Osteoblast (primary cell): ENCODE measurements at regions not wholly inside any gene's neighbourhood (a gene's known extent, or its start where the extent isn't known, plus 50 kb on each side); places are given as distances from the start of the nearest gene placed in this dataset.

ENCODE experiments used
- DNase-seq: peaks from one replicate; pipeline ENCODE4 v3.0.0; 2011; ENCODE audit warnings: low spot score, mixed read lengths; ENCODE audit not compliant: insufficient read length; ENCODE audit errors: missing footprints
- H2AFZ ChIP-seq: 2 replicates; pipeline ENCODE4 v1.6.0; 2011; ENCODE audit warnings: mild to moderate bottlenecking, low read length
- H3K27ac ChIP-seq: 2 replicates; pipeline ENCODE4 v1.5.1; 2011; ENCODE audit warnings: mild to moderate bottlenecking, low read depth, low read length, moderate library complexity
- H3K27me3 ChIP-seq: 2 replicates; pipeline ENCODE4 v1.6.0; 2012; ENCODE audit warnings: mild to moderate bottlenecking, control low read depth, inconsistent platforms, low read length, moderate library complexity; ENCODE audit not compliant: insufficient read depth
- H3K36me3 ChIP-seq: 2 replicates; pipeline ENCODE4 v1.5.1; 2011; ENCODE audit warnings: mild to moderate bottlenecking, low read length, control low read depth, moderate library complexity; ENCODE audit not compliant: insufficient read depth
- H3K4me1 ChIP-seq: 2 replicates; pipeline ENCODE4 v1.5.1; 2011; ENCODE audit warnings: mild to moderate bottlenecking, low read length, control low read depth, moderate library complexity; ENCODE audit not compliant: insufficient read depth
- H3K4me2 ChIP-seq: 2 replicates; pipeline ENCODE4 v1.6.0; 2011; ENCODE audit warnings: mild to moderate bottlenecking, low read length; ENCODE audit not compliant: insufficient read depth
- H3K4me3 ChIP-seq: fragments of 200-600 bp; sonication (generic); 3 replicates; pipeline ENCODE4 v1.5.1; 2012; ENCODE audit warnings: mild to moderate bottlenecking, low read length, inconsistent platforms; ENCODE audit not compliant: insufficient read depth
- H3K79me2 ChIP-seq: 2 replicates; pipeline ENCODE4 v1.6.0; 2012; ENCODE audit warnings: mild to moderate bottlenecking, low read length, control low read depth, inconsistent platforms; ENCODE audit not compliant: insufficient read depth
- H3K9me3 ChIP-seq: 2 replicates; pipeline ENCODE4 v1.5.1; 2011; ENCODE audit warnings: low read depth, low read length, control low read depth
- H4K20me1 ChIP-seq: 2 replicates; pipeline ENCODE4 v1.6.0; 2012; ENCODE audit warnings: mild to moderate bottlenecking, low read length, control low read depth; ENCODE audit not compliant: insufficient read depth
- TF ChIP-seq, protein P1 (sequence below): IDR thresholded peaks from 2 replicates; pipeline ENCODE4 v1.5.1; 2011; ENCODE audit warnings: mild to moderate bottlenecking, low read depth, low read length, moderate library complexity; ENCODE audit errors: extremely low read depth

DNA sequence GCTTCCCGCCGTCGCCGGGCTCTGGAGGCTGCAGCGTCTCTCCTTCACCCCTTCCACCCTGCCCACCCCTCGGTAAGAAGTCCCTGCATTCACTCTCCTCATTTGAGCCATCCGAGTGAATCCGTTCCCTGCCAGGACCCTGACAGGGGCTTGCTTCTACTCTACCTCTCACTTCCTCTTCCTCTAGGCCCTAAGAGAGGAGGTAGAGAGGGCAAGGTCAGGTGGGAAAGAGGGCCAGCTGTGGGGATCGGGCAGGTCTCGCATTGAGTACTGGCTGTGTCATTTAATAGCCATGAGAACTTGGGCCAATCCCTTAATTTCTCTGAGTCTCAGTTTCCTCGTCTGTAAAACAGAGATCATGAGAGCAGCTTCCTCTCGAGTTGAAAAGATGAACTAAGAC, 283.6 kb downstream of the UACA start:
- Histone ChIP-seq H4K20me1 (no peaks in the 10 kb centered on the region), H3K4me2 (no peak overlapping the region), H3K36me3 (no peaks in the 10 kb centered on the region), H3K79me2 (no peaks in the 10 kb centered on the region), H3K9me3 (no peaks in the 10 kb centered on the region), H3K27me3 (no peaks in the 10 kb centered on the region), H3K27ac (no peak overlapping the region), H3K4me1 (peaks cover 24% of the 10 kb centered on the region), H3K4me3 (no peak overlapping the region), H2AFZ (no peak overlapping the region)
- TF ChIP-seq, protein P1, sequence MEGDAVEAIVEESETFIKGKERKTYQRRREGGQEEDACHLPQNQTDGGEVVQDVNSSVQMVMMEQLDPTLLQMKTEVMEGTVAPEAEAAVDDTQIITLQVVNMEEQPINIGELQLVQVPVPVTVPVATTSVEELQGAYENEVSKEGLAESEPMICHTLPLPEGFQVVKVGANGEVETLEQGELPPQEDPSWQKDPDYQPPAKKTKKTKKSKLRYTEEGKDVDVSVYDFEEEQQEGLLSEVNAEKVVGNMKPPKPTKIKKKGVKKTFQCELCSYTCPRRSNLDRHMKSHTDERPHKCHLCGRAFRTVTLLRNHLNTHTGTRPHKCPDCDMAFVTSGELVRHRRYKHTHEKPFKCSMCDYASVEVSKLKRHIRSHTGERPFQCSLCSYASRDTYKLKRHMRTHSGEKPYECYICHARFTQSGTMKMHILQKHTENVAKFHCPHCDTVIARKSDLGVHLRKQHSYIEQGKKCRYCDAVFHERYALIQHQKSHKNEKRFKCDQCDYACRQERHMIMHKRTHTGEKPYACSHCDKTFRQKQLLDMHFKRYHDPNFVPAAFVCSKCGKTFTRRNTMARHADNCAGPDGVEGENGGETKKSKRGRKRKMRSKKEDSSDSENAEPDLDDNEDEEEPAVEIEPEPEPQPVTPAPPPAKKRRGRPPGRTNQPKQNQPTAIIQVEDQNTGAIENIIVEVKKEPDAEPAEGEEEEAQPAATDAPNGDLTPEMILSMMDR = no peak
- DNase-seq = no peak

DNA sequence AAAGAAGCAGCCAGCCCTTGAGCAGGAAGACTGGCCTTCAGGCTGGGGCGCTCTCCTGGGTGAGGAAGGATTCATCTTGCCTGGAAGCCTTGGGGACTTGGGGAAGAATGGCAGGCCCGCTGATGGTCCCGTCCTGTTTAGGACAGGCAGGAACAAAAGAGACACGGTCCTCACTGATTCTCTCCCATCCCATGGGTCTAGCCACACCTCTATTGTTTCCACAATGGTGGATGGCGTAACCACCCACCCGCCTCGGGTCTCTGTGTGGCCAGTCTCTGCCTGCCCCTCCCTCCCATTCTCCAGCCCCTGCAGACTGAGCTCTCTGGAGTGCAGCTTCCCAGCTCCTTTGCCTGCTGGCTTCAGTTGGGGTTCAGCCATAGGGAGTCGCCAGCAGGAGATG, 284.3 kb downstream of the UACA start:
- peaks cover 31% of the 10 kb centered on the region for H3K4me1 ChIP-seq
- DNase-seq = no peak
- H4K20me1 ChIP-seq = no peaks in the 10 kb centered on the region
- H3K79me2 ChIP-seq = no peaks in the 10 kb centered on the region
- no peaks in the 10 kb centered on the region for H3K27me3 ChIP-seq
- no peak overlapping the region for H3K27ac ChIP-seq
- no peak overlapping the region for H3K4me2 ChIP-seq
- TF ChIP-seq, protein P1 = no peak
- no peak overlapping the region for H2AFZ ChIP-seq
- H3K9me3 ChIP-seq = no peaks in the 10 kb centered on the region
- H3K36me3 ChIP-seq = no peaks in the 10 kb centered on the region
- H3K4me3 ChIP-seq = no peak overlapping the region

DNA sequence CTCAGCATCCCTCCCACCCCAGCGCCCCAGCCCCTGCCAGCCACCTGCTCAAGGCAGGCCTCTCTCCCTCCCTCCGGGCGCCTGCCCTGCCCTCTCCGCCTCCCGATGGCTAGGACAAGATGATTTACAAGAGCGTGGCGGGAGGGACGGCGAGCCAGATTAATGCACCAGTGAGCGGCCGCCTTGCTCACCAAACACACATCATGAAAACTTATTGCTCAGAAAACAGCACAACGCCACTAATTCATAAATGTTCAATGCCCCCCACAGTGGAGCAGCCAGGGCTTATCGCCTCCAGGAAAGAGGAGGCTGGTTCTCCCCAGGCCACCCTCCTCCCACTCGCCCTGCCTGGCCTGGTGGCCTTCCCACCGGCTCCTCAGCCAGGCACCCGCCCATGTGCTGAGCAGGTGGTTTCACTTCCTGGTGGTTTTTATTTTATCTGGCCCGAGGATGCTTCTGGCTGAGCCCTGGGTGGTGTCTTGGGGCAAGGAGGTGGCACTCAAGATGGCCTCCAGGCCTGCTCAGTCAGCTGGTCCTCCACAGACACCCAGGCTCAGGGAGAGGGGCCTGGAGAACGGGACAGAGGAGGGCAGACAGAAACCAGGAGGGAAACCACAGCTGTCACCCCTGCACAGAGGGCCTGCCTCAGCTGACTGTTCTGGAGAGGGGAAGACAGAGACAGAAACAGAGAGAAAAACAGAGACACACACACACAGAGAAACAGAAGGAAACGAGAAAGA, 284.9 kb downstream of the UACA start:
- Histone ChIP-seq H3K36me3 (no peaks in the 10 kb centered on the region), H3K4me2 (no peak overlapping the region), H3K79me2 (no peaks in the 10 kb centered on the region), H3K4me3 (no peak overlapping the region), H3K27ac (no peak overlapping the region), H2AFZ (no peak overlapping the region), H3K9me3 (no peaks in the 10 kb centered on the region), H3K27me3 (no peaks in the 10 kb centered on the region), H4K20me1 (no peaks in the 10 kb centered on the region), H3K4me1 (peaks cover 37% of the 10 kb centered on the region)
- no peak for DNase-seq
- TF ChIP-seq, protein P1 = no peak

DNA sequence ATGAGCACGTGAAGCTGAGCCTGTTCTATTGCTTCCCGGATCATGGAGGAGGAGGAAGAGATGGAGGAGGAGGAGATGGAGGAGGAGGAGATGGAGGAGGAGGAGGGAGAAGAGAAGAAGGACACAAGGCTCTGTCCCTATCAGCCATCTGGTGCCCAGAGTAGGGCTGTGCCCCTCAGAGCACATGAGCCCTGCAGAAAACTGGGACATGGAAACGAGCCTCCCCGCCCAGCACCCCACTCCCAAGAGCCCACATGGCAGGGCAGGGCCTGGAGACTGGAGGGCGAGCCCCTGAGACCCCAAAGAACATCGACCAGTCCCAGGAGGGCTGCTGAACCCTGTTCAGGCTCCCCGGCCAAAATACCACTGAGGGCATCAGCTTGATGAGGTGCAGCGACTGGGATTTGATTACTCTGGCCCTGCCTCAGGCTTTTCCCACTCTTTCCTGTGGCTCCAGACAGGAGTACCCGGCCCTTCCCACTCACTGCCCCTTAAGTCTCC, 285.6 kb downstream of the UACA start:
- no peak overlapping the region for H2AFZ ChIP-seq
- no peak overlapping the region for H3K27ac ChIP-seq
- no peaks in the 10 kb centered on the region for H3K9me3 ChIP-seq
- H3K79me2 ChIP-seq = no peaks in the 10 kb centered on the region
- H3K4me2 ChIP-seq = no peak overlapping the region
- H3K36me3 ChIP-seq = no peaks in the 10 kb centered on the region
- H3K4me1 ChIP-seq = peaks cover 43% of the 10 kb centered on the region
- H4K20me1 ChIP-seq = no peaks in the 10 kb centered on the region
- no peak overlapping the region for H3K4me3 ChIP-seq
- no peaks in the 10 kb centered on the region for H3K27me3 ChIP-seq
- no peak for DNase-seq
- TF ChIP-seq, protein P1 = no peak
